OCI-LY7 (cell line): ENCODE measurements at regions not wholly inside any gene's neighbourhood (a gene's known extent, or its start where the extent isn't known, plus 50 kb on each side); places are given as distances from the start of the nearest gene placed in this dataset.

Source experiments
- EZH2phosphoT487 ChIP-seq: fragments of 200-600 bp; sonication (generic); IDR thresholded peaks from 2 replicates; pipeline ENCODE4 v1.6.1; 2018; ENCODE audit warnings: low read depth, borderline replicate concordance, mild to moderate bottlenecking, mixed run types, antibody characterized with exemption, low read length, moderate library complexity, mixed read lengths
- TF ChIP-seq, protein P1 (sequence below): fragments of 200-600 bp; sonication (generic); conservative IDR thresholded peaks from 2 replicates; pipeline ENCODE4 v1.5.1; 2014; ENCODE audit warnings: mild to moderate bottlenecking, antibody characterized with exemption, low read length, moderate library complexity, mixed read lengths

DNA sequence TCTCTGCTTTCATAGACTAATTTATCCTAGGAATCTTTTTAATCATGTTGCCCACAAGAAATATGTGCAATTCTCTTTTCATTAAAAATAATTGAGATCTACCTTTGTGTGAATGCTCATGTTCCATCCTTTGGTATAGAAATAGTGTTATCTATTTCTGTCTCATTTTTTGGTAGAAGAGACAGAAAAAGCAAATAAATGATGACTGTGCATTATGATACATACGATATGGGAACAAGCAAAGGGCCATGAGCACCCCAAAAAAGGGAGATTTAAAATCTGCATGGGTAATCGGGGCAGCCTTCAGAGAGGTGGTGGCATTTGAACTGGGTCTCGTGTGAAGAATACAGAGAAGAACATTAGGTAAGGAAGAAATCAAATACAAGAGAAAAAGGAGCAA lies 1197.5 kb upstream of the AUTS2 start:
- TF ChIP-seq, protein P1, sequence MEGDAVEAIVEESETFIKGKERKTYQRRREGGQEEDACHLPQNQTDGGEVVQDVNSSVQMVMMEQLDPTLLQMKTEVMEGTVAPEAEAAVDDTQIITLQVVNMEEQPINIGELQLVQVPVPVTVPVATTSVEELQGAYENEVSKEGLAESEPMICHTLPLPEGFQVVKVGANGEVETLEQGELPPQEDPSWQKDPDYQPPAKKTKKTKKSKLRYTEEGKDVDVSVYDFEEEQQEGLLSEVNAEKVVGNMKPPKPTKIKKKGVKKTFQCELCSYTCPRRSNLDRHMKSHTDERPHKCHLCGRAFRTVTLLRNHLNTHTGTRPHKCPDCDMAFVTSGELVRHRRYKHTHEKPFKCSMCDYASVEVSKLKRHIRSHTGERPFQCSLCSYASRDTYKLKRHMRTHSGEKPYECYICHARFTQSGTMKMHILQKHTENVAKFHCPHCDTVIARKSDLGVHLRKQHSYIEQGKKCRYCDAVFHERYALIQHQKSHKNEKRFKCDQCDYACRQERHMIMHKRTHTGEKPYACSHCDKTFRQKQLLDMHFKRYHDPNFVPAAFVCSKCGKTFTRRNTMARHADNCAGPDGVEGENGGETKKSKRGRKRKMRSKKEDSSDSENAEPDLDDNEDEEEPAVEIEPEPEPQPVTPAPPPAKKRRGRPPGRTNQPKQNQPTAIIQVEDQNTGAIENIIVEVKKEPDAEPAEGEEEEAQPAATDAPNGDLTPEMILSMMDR = no peak
- no peak for TF ChIP-seq EZH2phosphoT487
